ENCODE measurements at regions not wholly inside any gene's neighbourhood (a gene's known extent, or its start where the extent isn't known, plus 50 kb on each side); places are given as distances from the start of the nearest gene placed in this dataset.
"Not testable (repeated sequence)": the region's sequence is repeated elsewhere in the genome, so short reads cannot be mapped to it uniquely, and the experiment has no call there.

- ATAC-seq = no peak
- no peak for TF ChIP-seq PATZ1 (CRISPR knock-in tag; IDR thresholded peaks at IDR 0.05; ENCODE audit: borderline replicate concordance)
- TF ChIP-seq ZC3H10 (CRISPR knock-in tag; IDR thresholded peaks at IDR 0.05) = no peak
- TF ChIP-seq ZFP30 (CRISPR knock-in tag; IDR thresholded peaks at IDR 0.05) = no peak
- no peak for TF ChIP-seq TCF4 (CRISPR knock-in tag; IDR thresholded peaks at IDR 0.05; ENCODE audit: borderline replicate concordance)
- TF ChIP-seq TOX (CRISPR knock-in tag; IDR thresholded peaks at IDR 0.05; ENCODE audit: borderline replicate concordance) = no peak
- TF ChIP-seq ZNF8 (CRISPR knock-in tag; IDR thresholded peaks at IDR 0.05) = no peak
- TF ChIP-seq BACH2 (CRISPR knock-in tag; IDR thresholded peaks at IDR 0.05; ENCODE audit: borderline replicate concordance) = no peak
- no peak for TF ChIP-seq SNAI2 (CRISPR knock-in tag; IDR thresholded peaks at IDR 0.05)
Observed at GRCh38 chr13:63279136-63279535, 1863.5 kb upstream of the PCDH20 start.

DNA sequence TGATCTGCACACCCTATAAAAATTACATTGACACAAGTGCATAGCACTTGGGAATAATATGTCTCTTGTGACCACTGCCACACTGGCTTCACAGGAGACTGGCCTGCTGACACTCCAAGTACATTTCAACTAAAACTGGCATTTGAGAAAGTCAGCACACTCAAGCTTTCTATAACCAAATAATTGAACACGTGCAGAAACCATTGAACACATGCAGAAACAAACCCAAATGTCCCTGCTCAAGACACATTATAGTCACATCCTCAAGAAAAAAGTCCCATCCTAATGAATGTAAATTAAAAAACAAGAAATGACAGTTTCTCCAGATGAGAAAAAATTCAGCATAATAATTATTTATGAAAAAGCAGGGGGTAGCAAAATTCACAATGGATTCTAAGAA is 1859.1 kb upstream of the PCDH20 start:
- no peak for TF ChIP-seq PATZ1 (CRISPR knock-in tag; IDR thresholded peaks at IDR 0.05; ENCODE audit: borderline replicate concordance)
- TF ChIP-seq ARNTL (CRISPR knock-in tag; IDR thresholded peaks at IDR 0.05; ENCODE audit: borderline replicate concordance, low read depth) = no peak
- no peak for TF ChIP-seq RARB (CRISPR knock-in tag; IDR thresholded peaks at IDR 0.05)
- no peak for TF ChIP-seq ESRRG (CRISPR knock-in tag; IDR thresholded peaks at IDR 0.05)
- TF ChIP-seq ZNF565 (CRISPR knock-in tag; conservative IDR thresholded peaks at IDR 0.05; ENCODE audit: low read depth) = no peak
- TF ChIP-seq, protein P1, sequence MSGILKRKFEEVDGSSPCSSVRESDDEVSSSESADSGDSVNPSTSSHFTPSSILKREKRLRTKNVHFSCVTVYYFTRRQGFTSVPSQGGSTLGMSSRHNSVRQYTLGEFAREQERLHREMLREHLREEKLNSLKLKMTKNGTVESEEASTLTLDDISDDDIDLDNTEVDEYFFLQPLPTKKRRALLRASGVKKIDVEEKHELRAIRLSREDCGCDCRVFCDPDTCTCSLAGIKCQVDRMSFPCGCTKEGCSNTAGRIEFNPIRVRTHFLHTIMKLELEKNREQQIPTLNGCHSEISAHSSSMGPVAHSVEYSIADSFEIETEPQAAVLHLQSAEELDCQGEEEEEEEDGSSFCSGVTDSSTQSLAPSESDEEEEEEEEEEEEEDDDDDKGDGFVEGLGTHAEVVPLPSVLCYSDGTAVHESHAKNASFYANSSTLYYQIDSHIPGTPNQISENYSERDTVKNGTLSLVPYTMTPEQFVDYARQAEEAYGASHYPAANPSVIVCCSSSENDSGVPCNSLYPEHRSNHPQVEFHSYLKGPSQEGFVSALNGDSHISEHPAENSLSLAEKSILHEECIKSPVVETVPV (CRISPR knock-in tag; IDR thresholded peaks at IDR 0.05) = no peak
- no peak for TF ChIP-seq ZFP3 (CRISPR knock-in tag; IDR thresholded peaks at IDR 0.05)
- no peak for TF ChIP-seq POU6F1 (CRISPR knock-in tag; IDR thresholded peaks at IDR 0.05; ENCODE audit: borderline replicate concordance, low read depth)
- no peak for TF ChIP-seq ZNF70 (CRISPR knock-in tag; IDR thresholded peaks at IDR 0.05)
- no peak for TF ChIP-seq TOX (CRISPR knock-in tag; IDR thresholded peaks at IDR 0.05; ENCODE audit: borderline replicate concordance)
- TF ChIP-seq CREB5 (CRISPR knock-in tag; IDR thresholded peaks at IDR 0.05; ENCODE audit: low read depth) = no peak
- no peak for TF ChIP-seq GLIS3 (CRISPR knock-in tag; IDR thresholded peaks at IDR 0.05)
- no peak for TF ChIP-seq ZFP30 (CRISPR knock-in tag; IDR thresholded peaks at IDR 0.05)
- no peak for TF ChIP-seq SNAI2 (CRISPR knock-in tag; IDR thresholded peaks at IDR 0.05)
- ATAC-seq = no peak

DNA sequence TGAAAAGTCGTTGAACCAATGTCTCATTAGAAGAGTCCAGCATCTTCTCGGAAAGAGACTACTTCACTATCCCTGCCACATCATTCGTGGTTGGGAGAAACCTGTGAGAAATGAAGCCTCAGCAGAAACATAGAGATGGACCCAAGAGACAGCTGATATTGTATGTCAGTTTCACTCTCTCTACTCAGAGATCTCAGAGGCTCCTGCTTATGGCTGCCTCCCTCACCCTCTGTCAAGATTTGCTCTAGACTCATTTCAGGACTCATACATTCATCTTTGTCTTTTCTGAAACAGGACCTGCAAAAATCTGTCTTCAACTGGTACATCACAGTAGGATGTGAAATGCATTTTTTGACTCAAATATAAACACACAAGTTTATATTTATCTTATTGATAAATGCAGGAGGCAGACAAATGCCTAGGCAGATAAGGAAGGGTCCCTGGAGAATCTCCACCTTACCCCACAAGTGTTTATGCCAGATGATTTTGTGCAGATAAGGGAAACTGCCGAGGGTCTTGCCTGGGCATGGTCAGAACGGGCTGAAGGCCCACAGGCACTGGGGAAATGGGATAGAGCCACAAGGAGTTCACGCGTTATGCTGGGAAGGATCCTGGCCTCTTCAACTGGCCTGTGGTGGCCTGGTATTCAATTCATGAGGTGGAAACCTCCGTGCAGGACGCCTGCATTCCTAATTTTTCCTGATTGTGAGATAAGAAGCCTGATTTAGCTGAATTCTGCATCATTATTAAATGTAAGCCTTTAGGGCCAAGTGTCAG is 1834.0 kb upstream of the PCDH20 start:
- no peak for ATAC-seq
- no peak for TF ChIP-seq OSR1 (CRISPR knock-in tag; IDR thresholded peaks at IDR 0.05)
- TF ChIP-seq ZC3H10 (CRISPR knock-in tag; IDR thresholded peaks at IDR 0.05) = no peak
- TF ChIP-seq CREB5 (CRISPR knock-in tag; IDR thresholded peaks at IDR 0.05; ENCODE audit: low read depth) = no peak
- no peak for TF ChIP-seq ISL1 (CRISPR knock-in tag; IDR thresholded peaks at IDR 0.05)

GRCh38 chr13:63236667-63237396 is 1821.2 kb upstream of the PCDH20 start:
- ATAC-seq = not testable (repeated sequence)

- ATAC-seq = not testable (repeated sequence)
Observed at GRCh38 chr13:63218596-63218995, 1802.9 kb upstream of the PCDH20 start.
